Activated gamma-delta T cell (primary cell): ENCODE measurements at regions not wholly inside any gene's neighbourhood (a gene's known extent, or its start where the extent isn't known, plus 50 kb on each side); places are given as distances from the start of the nearest gene placed in this dataset.
"Not testable (repeated sequence)": the region's sequence is repeated elsewhere in the genome, so short reads cannot be mapped to it uniquely, and the experiment has no call there.

Source experiments
- DNase-seq: peaks from one replicate; lab custom pipeline; 2025; lab: John Stamatoyannopoulos, UW

DNA sequence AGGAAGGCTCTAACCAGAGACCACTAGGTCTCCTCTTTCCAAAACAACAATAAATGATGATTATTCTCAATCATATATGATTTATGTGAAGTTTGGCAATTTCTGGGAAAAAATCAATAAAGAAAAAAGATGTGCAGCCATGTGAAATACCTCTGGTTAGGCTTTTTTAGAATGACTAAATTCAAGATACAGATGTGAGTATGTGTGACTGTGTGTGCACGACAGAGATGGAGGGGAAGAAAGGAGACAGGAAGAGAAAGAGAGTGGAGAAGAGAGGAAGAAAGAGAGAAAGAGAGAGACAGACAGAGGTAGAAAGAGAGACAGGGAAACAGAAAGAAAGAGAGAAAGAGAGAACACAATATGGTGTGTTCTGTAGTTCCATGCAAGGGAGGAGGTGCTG, 558.6 kb upstream of the CDH5 start:
- DNase-seq: no peak

DNA sequence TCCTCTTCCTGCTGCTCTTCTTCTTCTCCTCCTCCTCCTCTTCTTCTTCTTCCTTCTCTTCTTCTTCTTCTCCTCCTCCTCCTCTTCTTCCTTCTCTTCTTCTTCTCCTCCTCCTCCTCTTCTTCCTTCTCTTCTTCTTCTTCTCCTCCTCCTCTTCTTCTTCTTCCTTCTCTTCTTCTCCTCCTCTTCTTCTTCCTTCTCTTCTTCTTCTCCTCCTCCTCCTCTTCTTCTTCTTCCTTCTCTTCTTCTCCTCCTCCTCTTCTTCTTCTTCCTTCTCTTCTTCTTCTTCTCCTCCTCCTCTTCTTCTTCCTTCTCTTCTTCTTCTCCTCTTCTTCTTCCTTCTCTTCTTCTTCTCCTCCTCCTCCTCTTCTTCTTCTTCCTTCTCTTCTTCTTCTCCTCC, 560.8 kb upstream of the CDH5 start:
- not testable (repeated sequence) for DNase-seq

DNA sequence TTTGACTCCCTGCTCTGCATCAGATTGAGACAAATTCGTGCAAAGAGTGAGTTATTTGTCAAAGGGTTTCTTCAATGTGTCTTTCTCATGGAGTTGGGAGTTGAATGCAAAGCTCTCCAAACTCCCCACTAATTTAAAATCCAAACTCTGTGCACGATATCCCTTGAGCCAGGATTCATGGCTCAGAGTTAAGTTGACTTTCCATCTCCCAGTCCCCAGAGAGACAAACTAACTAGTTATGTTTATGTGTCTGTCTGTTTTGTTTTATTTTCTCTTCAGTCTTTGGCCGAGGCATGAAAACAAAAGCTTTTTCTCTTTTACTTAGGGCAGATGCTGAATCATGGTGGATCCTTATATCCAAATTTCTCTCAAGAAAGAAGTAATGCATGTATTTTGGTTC, 570.0 kb upstream of the CDH5 start:
- no peak for DNase-seq

DNA sequence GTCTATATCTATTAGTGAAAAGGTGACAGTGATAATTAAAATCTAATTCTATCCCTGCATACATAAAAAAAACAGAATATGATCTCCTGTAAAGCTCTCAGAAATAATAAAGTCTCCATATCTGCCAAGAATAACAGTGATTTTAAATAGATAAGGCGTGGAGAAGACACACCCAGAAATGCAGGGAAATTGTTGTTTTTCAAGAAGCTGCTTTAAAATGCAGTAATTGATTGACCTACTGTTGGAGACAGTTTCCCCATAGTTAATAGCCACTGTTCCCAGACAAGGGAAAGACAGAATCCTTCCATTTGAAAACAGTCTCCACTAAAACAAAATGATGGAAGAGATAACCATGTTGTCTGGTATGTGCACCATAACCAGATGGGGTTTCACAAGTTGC, 571.5 kb upstream of the CDH5 start:
- no peak for DNase-seq

DNA sequence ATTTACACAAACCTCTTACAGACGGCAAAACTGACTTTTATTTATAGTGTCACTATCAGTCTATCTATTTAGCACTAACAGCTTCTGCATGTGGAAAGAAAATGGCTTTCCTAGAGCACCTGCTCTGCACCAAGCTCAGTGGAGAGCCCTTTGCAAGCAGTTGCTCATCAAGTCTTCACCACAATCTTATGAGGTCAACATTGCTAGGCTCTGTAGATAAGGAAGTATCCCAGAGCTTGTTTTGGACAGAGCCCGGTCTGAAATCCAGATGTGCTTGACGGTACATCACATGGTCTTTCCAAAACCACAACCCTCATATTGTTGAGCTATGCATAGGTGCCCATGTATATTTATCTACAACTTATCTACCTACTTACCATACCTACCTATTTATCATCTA, 572.7 kb upstream of the CDH5 start:
- DNase-seq: no peak

DNA sequence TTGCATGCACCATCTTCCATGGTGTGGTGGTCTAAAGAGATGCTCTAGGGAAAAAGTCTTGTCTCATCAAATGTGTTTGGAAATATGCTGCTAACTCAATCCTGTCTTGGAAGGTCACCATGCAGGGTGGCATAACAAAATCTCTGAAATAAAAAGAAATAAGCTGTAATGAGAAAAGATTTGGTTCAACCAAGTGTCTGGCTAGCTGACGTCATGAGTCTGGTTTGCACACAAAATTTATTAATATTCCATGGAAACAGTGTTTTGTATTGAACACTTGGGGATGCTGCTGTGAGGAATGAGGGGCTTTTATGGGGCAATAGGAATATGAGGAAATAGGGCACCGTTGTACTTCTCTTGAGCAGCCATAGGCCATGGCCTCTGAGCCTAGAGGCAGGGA, 575.7 kb upstream of the CDH5 start:
- DNase-seq: no peak

DNA sequence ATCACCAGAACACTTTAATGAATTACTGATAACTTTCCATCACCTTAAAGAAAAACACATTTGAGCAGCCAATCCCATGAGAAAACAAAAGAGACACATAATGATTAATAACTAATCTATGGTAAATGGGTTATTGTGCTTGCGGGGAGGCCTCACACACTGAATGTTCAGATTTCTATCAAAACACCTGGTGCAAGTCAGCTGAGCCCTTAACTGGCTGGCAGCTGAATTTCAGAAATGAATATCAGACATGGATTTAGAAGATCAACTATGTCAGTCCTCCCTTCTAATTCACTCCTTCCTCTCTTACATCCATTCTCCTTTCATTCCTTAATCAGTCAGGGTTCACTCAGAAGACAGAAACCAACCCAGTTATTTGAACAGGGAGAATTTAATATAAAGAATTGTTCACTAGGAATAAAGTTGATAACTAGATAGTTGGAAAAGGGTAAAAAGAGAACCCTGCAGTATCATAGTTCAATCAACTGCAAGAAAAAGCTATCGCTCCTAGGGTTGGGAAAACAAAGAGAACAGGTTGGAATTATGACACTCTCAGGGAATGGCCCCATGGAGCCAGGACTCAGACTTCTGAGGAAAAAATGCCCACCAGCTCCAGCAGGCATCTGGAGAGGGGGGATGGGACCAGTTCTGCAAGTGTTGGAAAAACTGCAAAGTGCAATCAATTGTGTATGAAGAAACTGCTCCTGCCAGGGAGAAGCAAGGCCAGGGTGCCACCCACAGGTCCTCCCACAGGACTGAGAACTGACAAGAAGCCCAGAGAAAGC, 577.1 kb upstream of the CDH5 start:
- no peak for DNase-seq

DNA sequence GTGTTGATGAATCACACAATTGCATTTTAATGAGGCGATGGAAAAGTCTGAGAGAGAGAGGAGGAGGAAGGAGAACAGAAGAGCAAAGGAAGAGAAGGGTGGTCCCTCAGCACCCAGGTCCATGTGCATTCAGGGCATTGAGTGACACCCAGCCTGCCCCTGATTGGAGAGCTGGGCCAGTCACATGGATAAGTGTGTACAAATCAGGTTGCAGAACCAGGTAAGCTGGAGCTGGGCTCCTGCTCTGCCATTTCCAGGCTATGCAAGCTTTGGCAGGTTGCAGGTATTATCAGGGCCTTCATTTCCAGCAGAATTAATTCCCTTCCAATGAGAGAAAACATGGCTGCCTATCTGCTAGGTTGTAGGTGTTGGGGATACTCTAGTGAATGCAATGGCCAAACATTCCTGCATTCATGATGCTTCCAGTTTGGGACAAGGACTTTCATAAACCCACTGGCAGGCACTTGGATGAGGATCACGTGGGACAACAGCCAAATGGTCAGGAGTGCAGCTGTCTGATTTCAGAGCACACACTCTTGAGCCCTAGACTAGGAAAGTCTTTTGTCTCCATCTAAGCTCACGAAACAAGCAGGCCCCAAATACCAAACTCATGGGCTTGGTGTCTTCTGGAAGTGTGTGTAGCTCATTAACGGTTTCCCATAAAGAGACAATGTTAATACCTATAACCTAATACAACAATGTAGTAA, 577.9 kb upstream of the CDH5 start:
- DNase-seq: no peak

DNA sequence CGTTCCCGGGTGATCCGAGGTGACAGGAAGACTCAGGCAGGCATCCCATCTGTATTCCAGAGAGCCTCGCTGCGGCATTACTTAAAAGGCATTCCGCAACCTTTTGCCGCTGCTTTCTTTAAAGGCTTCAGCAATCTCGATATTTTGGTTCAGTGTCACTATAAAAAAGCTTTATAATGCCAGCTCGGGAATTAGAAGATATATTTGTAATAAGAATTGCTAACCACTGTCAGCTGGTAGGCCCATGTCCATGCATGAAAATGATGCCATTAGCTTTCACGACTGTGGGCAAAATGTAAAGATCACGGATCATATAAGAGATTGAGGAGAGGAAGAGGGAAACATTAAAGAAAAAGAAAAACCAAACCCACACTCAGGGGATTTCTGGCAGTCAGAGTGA, 578.6 kb upstream of the CDH5 start:
- DNase-seq: no peak

DNA sequence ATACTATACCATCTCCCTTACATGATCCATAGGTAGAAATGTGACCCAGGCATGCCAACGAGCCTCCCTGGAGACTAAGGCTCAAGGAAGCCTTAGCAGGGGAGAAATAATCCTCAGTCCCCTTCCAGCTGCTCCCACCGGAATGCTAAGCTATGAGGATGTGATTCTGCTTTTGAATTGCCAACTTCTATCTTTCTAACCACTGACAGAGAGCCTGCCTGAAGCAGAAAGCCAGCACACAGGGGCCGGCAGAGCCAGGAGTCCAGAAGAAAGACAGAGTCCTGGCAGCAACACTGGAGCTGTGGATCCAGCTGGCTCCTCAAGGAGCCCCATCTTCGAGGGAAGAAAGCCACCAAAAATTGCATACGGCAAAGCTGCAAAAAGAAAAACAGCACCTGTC, 579.6 kb upstream of the CDH5 start:
- no peak for DNase-seq

DNA sequence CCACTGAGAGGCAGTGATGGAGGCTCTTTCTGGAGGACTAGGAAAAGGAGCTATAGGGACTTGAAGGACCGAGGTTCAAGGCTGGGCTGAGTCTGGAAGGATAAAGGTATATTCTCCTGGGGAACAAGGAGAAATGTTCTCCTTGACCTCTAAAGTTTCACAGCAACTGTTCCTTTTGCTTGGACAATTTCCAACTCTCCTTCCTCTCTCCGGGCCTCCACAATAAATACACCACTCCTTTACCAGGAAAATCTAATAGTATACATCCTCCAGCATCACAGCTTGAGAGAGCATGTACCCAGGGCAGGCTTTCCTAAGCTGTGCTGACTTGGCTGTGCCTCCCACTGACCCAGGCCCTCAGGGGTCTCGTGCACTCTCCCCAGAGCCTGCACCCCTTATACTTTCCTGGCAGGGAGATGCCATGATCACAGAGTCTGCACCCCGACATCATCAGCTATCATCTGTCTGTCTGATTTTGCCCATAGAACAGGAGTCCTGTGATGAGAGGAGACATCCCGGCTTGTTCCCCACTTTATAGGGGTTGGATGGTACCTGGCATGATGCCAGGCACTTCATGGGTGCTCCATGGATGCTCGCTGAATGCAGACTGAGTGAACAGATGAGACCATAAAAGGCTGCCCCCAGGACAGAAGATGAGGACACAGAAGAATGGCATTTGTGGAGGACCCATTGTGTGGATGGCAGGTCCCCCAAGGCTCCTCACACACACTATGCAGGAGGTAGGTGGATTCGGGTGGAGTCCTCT, 582.6 kb upstream of the CDH5 start:
- no peak for DNase-seq

DNA sequence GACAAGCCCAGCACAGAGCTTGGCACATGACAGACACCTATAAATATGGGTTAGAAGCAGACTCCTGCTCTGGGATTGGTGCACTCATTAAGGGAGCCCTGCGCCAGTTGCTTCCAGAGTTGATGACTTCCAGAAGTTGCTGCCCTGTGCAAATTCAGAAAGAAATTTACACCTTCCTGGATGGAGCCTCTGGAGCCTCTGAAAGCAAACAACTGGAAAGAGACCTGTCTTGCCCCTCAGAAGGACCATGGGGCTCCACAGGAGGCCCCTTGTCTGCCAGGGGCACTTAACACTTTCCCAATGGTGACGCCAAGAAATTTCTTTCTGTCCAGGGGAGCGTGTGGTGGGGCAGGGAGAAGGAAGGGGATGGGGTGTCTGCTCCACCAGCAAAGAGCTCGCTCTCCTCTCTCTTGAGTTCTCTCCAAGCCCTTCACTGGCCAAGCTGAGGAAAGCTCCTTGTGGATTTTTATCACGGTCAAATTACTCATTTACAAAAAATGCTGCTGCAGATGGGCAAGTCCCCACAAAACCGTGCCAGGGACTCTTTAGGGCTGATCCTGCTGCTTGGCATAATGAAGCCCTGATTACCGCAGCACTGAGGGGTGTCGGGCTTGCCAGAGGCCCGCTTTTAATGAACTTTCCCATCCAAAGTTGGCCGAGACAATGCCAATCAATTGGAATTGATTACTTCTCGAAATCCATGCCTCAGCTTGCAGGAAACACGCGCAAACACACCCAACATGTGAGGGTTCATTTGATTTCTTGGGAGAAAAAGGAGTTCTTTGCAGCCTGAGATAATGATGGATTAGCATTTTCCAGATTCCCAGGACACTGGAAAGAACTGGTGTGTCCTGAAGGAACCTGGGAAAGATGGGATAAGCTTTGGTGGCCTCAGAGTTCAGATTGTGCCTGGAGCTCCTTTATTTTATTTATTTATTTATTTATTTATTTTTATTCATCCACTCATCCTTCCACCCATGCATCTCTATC, 583.6 kb upstream of the CDH5 start:
- DNase-seq: no peak

DNA sequence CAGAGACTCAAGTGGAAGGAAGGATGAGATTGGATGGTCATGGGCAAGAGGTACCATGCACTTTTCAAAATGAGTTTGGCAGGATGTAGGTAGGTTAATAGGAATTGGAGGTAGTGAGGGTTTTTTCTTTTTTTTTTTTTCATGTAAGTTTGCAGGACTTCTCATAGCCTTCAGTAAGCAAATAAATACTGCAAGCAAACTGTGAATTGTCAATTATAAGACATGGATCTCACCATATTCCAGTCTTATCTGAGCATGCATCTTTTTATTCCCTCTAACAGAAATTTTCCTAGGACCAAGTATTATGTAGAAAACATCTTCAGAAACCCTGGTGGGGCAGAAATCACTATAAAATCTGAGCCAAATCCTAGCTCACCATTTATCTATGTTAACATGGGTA, 584.6 kb upstream of the CDH5 start:
- DNase-seq: no peak

DNA sequence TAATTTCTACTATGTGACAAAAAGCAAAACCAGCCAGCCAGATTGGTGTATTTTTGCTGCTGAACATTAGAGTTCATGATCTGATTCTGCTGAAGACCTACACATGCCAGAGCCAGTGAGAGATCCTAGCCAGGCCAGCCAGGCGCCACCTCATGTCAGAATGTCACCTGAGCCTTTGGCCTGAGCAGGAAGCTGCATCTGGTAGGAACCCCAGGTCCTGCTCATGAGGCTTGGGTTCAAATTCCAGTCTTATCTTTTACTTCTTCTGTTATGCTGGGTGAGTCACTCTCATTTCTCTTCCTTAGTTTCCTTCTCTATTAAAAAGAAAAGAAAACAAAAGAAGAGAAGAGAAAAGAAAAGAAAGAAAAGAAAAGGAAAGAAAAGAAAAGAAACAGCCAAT, 585.1 kb upstream of the CDH5 start:
- no peak for DNase-seq

DNA sequence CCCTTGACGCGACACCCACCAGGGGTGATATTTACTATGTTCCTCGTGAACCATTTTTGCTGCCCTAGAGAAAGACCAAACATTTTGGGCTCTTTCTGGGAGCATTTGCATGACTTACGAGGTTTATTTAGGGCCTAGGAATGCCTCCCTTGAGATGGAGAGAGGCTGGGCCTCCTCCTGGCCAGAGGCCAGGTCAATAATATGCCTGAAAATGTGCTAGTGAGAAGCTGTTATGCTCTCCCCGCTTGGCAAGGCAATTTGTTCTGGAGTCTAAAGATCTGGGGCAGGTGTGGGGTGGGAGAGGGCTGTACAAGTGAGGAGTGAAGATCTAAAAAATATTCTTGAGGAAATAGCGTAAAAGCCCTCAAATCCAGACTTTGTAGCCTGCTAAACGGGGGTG, 587.3 kb upstream of the CDH5 start:
- DNase-seq: no peak

DNA sequence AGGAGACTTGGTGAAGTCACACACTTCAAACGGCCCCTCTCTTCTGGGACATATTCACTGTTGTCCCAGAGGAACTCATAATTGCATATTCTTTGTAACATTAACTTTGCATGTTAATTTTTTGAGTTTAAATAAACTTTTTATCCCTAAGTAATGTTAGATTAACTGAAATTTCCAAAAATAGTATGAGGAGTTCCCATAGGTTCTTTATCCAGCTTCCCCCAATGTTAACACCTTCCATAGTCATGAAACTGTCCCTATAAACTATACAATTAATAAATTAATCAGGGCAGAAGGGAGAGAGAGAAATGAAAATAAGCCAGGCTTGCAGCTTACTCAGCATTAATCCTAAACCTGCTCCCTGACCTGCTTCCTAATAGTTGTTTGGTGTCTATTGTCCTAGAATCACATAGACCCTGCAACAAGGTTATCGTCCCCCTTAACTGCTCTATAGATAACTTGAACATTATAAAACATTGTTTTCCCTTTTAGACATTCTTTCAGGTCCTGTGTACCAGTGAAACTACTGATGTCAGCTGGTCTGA, 589.8 kb upstream of the CDH5 start:
- DNase-seq: no peak

DNA sequence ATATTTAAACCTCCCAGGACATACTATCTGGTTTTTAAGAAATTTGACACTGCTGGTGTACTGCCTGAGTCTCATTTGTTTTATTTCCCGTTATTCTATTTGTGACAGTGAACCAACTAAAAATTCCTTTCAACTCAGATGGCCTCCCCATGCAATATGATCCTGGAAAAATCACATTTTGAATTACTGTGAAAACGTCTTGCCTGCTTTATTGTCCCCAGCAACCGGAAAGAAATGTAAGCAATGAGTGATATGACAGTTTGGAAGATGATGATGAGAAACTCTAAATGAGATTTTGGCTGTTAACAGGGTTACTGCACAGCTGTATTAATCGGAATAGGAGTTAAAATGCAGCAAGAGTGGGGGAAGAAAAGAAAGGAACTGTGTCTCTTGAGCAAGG, 590.7 kb upstream of the CDH5 start:
- DNase-seq: no peak

DNA sequence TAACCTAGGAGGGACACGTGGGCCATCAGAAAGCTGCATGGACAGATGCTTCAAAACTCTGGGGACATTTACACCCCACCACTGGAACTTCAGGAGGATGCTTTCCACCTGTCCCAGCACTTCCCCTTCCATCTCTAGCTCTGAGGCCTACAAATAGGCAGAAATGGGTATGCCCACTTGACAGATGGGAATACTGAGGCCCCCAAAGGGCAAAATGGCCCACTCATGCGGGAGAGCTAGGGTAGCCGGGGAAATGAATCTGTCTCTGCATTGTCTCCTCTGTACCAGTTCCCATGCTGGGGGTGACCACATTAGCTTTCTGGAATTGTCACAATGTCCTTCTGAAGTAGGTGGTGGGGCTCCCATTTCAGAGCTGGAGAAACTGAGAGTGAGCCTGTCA, 592.1 kb upstream of the CDH5 start:
- no peak for DNase-seq

DNA sequence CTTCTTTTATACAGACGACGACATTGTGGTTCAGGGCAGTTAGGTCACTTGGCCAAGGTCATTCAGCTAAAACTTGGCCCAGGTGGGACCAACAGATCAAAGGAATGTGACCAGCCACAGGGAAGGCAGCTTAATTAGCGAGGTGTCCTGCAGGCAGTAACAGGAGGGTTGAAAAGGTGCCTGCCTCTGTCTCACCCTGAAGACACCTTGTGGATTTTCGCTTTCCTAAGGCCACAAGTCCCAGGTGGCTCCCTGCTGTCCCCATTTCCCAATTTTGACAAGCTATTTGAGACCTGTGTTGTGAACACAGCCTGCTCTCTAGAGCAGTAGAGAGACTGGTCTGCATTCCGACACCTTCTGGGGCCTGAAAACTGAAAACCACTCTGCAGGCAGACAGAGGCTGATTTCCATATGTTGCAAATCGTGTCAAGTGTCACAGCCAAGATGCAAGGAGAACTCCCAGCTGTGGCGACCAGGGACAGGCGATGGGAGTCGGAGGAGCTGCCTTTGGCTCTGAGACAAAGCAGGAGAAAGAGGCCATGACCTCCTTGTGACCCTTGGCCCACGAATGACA, 593.1 kb upstream of the CDH5 start:
- no peak for DNase-seq

DNA sequence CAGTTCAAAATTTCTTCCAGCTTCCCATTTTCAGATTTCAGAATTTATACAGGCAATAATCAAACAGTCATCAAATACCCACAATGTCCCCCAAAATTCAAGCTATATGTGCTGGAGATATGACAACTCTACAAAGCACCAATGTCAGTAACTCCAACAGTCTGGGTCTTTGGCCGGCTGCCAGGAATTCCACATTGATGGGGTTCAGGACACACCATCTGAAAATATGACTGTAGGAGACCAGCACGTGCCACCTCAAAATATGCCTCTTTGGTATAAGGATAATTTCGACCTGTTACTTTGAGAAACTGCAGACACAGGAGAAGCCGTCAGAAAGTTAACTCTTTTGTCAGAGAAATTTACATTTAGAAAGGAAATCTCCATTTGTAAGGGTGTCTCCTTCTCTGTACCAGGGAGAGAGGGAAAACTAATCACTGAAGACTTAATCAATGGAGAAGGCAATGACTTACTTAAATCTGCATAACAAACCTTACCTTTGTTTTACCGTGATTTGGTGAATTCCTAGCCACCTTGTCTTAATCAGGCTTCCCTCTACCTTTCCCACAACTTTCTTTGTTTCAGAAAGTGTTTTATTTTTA, 594.3 kb upstream of the CDH5 start:
- no peak for DNase-seq

DNA sequence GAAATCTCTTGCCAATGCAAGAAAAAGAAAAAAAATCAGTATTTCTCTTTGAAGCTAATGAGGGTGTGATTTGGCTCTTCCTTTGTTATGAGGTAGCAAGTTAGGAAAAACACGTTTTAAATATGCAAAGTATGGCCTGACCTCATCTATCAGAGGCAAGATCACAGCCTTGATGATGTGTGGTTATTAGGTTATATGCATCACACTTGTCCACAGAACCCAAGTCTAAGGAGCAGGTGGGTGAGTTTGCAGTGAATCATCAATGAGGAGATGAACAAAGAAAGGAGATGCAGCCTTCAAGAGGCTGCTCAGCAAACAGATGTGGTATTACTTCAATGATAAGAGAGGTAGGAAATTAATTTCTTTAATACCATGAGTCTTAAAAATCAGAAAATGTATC, 594.8 kb upstream of the CDH5 start:
- DNase-seq: no peak
